ENCODE measurements at regions not wholly inside any gene's neighbourhood (a gene's known extent, or its start where the extent isn't known, plus 50 kb on each side); places are given as distances from the start of the nearest gene placed in this dataset.

- TF ChIP-seq EZH2 (IDR thresholded peaks at IDR 0.05; ENCODE audit: low read depth, low read length, severe bottlenecking), result no peak
- no peak for TF ChIP-seq EP300 (IDR thresholded peaks at IDR 0.05; ENCODE audit: borderline replicate concordance in 1 of 2, low read depth in 2 of 2, low read length in 2 of 2)
- no peak for TF ChIP-seq CTCF (IDR thresholded peaks at IDR 0.05; ENCODE audit: control extremely low read depth in 1 of 3, insufficient read depth in 1 of 3, low read depth in 1 of 3, low read length in 3 of 3)
These were observed 333.1 kb upstream of the KLF3 start for GRCh38 chr4:38330936-38331335.
